HCT116 (cell line): ENCODE measurements at regions not wholly inside any gene's neighbourhood (a gene's known extent, or its start where the extent isn't known, plus 50 kb on each side); places are given as distances from the start of the nearest gene placed in this dataset.

Source experiments
- CEBPB ChIP-seq: IDR thresholded peaks from 2 replicates; pipeline ENCODE4 v1.6.1; 2012; ENCODE audit warnings: low read depth
- CTCF ChIP-seq, 3 experiments: fragments of 200-600 bp in 1 of 3; sonication (generic) in 1 of 3; IDR thresholded peaks in 2 of 3; conservative IDR thresholded peaks in 1 of 3; 2 replicates each; pipeline ENCODE4 v1.5.1; 2012 to 2017; ENCODE audit warnings: low read depth in 2 of 3, low read length in 2 of 3, antibody characterized with exemption in 1 of 3, borderline replicate concordance in 1 of 3, control low read depth in 1 of 3, mild to moderate bottlenecking in 1 of 3, mixed read lengths in 1 of 3, mixed run types in 1 of 3, moderate library complexity in 1 of 3; ENCODE audit not compliant: insufficient read depth in 1 of 3
- EGR1 ChIP-seq: IDR thresholded peaks from 2 replicates; pipeline ENCODE4 v1.6.1; 2012; ENCODE audit warnings: low read depth
- ELF1 ChIP-seq: IDR thresholded peaks from 2 replicates; pipeline ENCODE4 v1.6.1; 2012; ENCODE audit warnings: low read depth, borderline replicate concordance
- EZH2 ChIP-seq: fragments of 200-600 bp; sonication (generic); IDR thresholded peaks from 2 replicates; pipeline ENCODE4 v1.6.1; 2017; ENCODE audit warnings: antibody characterized with exemption, mixed run types
- EZH2phosphoT487 ChIP-seq: fragments of 200-600 bp; IDR thresholded peaks from 2 replicates; pipeline ENCODE4 v1.6.1; 2018; ENCODE audit warnings: antibody characterized with exemption, borderline replicate concordance
- POLR2A ChIP-seq: IDR thresholded peaks from 2 replicates; pipeline ENCODE4 v1.7.0; 2011; ENCODE audit warnings: borderline replicate concordance; ENCODE audit not compliant: insufficient read depth, insufficient read length; ENCODE audit errors: extremely low read depth
- POLR2AphosphoS5 ChIP-seq: IDR thresholded peaks from 2 replicates; pipeline ENCODE4 v1.6.1; 2011; ENCODE audit warnings: mild to moderate bottlenecking, low read depth, low read length, moderate library complexity
- RAD21 ChIP-seq: IDR thresholded peaks from 2 replicates; pipeline ENCODE4 v1.6.1; 2012; ENCODE audit warnings: low read depth, mild to moderate bottlenecking
- REST ChIP-seq: IDR thresholded peaks from 2 replicates; pipeline ENCODE4 v1.6.1; 2012; ENCODE audit warnings: low read depth
- SP1 ChIP-seq: IDR thresholded peaks from 2 replicates; pipeline ENCODE4 v1.6.1; 2012; ENCODE audit warnings: low read depth
- ZNF274 ChIP-seq: fragments of 200-500 bp; sonication (Bioruptor generic); IDR thresholded peaks from 2 replicates; pipeline ENCODE4 v1.6.1; 2014; ENCODE audit warnings: mild to moderate bottlenecking, low read depth, low read length, inconsistent platforms

GRCh38 chr7:155984028-155984580 lies 171.8 kb upstream of the SHH start:
- TF ChIP-seq CTCF (IDR thresholded peaks at IDR 0.05 in 2 of 3, conservative IDR thresholded peaks at IDR 0.05 in 1 of 3; ENCODE audit: borderline replicate concordance in 1 of 3, insufficient read depth in 1 of 3, low read depth in 2 of 3, low read length in 2 of 3) = no peak
- TF ChIP-seq ZNF274 = no peak
- no peak for TF ChIP-seq REST
- TF ChIP-seq POLR2A = no peak
- no peak for TF ChIP-seq EZH2
- TF ChIP-seq EGR1 = no peak
- no peak for TF ChIP-seq POLR2AphosphoS5
- no peak for TF ChIP-seq RAD21
- no peak for TF ChIP-seq EZH2phosphoT487
- TF ChIP-seq SP1 = no peak
- no peak for TF ChIP-seq ELF1
- no peak for TF ChIP-seq CEBPB
